Jurkat, Clone E6-1 (cell line): ENCODE measurements at regions not wholly inside any gene's neighbourhood (a gene's known extent, or its start where the extent isn't known, plus 50 kb on each side); places are given as distances from the start of the nearest gene placed in this dataset.

Experiments
- DNase-seq: peaks from one replicate; pipeline ENCODE4 v3.0.0-alpha.2; 2011; ENCODE audit warnings: low read depth, low spot score
- H3K4me3 ChIP-seq: 2 replicates; pipeline ENCODE4 v1.5.1; 2011; ENCODE audit warnings: mild to moderate bottlenecking, low read length, control low read depth, moderate library complexity

DNA sequence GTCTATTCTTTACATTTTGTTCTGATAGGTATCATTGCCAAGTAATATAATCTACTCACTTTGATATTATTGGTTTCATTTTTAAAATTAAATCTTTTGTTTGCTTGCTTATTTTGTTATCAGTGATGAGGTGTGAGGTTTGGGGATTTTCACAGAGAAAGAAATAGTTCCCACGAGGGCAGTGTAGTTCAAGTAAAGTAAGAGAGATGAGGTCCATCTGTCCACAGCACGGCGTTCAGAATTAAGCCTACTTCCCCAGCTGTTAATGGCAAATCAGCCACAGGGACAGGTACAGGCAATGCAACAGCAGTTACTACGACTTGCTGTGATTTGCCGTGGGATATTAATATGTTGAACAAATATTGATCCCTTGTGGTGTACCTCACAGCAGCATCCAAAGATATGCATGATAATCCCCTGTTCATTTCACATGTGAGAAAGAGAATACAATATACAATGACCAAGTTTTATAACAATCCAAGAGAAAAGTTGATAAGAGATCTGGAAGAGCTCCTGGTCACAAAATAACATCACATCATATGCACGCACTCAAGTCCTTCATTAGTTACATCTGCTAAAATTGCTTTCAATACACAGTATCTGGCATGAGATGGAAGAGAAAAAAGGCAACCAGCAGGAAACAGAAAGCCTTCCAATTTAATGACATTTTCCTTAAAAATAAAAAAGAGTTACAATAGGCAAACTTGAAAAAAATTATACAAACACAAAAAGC, 131.6 kb downstream of the TUSC7 start:
- H3K4me3 ChIP-seq = no peak overlapping the region
- DNase-seq = no peak

DNA sequence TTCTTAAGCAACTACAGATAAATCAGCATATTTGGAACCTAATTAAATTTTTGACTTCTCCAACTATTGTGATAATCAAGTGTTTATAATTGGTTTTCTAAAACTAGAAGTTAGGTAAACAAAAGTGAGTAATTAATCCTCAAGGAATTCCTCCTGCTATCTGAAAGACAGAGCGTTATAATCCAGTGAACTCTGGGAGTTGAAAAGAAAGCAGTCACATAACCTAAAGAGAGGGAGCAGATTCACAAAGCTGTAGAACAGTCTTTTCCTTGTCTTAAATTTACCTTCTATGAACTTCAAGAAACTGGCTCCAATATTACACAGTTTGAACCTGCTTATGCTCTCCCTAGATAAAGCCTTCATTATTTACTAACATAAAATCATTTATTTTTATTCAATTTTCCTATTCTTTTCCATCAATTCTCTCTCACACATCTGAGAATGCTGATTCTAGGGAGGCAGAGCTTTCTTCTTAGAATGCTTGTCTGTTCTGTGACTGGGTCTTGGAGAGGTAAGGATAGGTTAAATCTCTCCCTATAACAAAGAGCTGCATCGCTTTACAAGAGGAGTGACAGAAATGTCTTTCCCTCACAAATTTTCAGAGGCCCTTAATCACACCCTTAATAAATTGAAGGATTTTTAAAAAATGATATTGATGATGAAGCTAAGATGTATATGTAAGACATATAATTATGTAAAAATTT, 132.8 kb downstream of the TUSC7 start:
- H3K4me3 ChIP-seq = no peak overlapping the region
- DNase-seq = no peak

DNA sequence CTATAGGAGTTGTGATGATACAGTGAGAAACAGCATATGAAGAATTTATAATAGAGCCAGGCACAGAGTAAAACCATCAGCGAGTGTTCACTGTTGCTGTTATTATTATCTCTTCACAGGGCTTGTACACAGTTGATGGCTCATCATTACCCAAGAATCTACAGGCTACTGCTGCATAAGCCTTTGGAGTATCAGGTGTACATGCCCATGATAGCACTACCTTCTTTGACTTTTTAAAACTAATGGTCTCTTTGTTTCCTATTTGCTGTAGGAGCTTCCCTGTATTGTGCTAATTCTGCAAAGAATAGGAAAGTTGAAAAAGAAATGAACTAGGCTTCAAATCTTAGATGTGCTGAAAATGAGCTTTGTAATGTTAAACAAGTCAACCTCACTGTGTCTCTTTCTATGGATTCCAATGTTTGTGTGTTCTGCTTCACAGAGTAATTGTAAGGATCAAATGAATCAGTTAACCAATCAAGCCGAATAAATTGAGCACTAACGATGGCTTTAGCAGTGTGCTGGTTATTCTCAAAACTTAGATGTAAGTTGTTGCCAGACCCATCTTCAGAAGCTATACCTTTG, 138.8 kb downstream of the TUSC7 start:
- H3K4me3 ChIP-seq = no peak overlapping the region
- DNase-seq = no peak

DNA sequence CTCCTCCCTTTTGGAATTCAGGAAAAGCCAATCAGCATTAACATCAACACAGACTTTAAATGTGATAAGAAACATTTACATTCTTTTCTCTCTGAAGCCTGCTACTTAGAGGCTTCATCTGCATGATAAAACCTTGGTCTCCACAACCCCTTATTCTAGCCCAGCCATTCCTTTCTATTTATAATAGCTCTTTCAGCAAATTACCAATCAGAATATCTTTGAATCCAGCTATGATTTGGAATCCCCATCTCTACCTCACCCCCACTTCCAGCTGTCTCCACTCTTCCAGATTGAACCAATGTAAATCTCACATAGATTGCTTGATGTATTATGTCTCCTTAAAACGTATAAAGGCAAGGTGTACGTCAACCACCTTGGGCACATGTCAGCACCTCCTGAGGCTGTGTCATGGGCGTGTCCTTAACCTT, 139.7 kb downstream of the TUSC7 start:
- H3K4me3 ChIP-seq = no peak overlapping the region
- no peak for DNase-seq

DNA sequence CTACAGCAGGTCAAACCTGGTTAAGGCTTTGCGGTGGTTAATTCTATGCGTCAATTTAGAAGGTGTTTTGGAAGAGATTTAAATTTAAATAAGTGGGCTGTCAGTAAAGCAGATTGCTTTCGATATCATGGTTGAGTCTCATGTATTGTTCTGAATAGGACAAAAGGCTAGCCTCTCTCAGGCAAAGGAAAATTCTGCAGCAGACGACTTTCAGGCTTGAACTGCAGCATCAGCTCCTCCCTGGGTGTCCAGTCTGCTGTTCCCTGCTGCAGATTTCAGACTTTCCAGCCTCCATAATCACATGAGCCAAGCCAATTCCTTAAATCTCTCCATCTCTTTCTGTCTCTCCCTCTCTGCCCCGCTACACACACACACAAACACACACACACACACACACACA, 143.2 kb downstream of the TUSC7 start:
- DNase-seq = no peak
- no peak overlapping the region for H3K4me3 ChIP-seq

DNA sequence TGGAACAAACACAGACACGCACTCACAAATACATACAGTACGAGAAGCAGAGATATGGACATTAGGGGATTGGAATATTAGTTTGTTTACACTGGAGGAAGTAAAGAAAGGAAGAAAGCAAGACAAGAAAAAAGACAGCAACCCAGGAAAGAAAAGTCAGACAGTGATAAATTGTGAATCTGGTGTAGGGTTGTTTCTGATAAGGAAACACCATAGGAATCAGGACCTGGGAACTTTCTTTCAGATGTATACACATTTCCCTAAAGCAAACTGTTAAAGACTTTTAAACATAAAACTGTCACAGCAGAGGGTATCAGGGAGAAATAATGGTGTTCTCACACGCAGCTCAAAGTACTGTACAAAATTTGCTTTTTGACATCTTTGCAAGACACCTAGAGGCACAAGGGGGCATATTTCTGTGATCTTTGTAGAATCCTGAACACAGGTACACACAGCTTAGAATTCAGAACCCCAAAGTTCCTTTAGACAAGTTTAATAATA, 153.7 kb downstream of the TUSC7 start:
- H3K4me3 ChIP-seq = no peak overlapping the region
- no peak for DNase-seq

DNA sequence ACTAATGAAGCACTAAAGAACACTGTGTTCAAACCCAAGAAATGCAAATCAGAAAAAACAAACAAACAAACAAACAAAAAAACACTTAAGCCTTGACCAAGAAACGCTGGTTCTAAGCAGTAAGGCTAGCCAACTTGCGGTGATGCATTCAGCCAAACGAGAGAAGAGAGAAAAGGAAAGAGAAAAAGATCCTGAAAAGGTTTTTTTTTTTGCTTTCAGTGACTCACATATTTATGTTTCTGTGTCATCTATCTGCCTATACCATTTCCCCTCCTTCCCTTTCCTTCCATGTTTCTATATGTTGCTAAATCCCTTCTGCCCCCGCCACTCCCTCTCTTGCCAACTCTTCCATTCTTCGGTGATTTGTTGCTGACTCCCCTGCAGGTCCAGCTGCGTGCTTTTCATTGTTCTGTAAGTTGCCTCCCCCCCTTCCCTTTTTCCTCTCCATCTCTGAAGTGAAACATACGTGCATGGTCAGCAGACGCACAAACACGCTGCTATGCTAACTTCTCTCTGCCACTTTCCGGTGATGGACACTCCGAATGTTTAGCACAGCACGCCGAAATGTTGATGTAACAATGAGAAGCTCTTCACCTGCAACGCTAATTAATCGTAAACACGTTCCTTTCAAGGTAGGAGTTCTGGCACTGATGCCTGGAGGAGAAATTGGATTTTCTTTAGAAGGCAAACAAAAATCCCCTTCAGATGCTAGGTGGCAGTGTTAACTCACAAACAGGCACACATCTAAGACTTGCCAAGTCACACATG, 154.4 kb downstream of the TUSC7 start:
- DNase-seq = no peak
- no peak overlapping the region for H3K4me3 ChIP-seq

DNA sequence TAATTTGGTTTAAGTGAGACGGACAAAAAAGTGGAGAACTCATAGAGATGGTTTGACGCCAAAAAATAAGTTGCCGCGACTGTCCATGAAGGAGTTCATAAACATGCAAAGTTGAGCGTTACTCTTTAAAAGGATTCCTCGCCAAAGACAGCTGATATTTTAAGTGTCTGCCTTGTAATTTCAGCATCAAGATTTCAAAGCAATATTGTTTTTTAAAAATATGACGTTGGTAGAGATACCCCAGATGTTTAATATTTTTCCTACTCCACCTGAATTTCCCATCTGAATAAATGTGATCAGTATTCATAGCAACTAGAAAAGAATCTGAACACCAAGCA, 155.0 kb downstream of the TUSC7 start:
- H3K4me3 ChIP-seq = no peak overlapping the region
- no peak for DNase-seq

DNA sequence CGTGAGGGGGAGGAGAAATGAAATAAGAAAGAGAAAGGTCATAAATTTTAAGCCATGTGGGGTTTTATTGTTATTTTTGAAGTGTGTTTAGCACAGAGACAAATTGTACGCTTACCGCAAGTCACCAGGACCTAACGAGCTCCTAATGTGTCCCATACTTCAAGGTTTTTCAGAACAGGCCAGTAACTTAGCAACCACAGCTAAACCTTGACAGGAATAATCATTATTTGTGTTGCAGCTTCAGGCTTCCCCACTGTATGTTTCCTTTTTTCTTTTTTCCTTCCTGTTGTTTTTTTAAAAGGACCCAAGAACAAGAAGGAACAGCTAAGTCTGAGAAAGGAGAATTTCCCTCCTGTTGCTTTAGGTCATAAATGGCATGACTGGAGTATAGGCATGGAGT, 160.8 kb downstream of the TUSC7 start:
- no peak overlapping the region for H3K4me3 ChIP-seq
- no peak for DNase-seq

DNA sequence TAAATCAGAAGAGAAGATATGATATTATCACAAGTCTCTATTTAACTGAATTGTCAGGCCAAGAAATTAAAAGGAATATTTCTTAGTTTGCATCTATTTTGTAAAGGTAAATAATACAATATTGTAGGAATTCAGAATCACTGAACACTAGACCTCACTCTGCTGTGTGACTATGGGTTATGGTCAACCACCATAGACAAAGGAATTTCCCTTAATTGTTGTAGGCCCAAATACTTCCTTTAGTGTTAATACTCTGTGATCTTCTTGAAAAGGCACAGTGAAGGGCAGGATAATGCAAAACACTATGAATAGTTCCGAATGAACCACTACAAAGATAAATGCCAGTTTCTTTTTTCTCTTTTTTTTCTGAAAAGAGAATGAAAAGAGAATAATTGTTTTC, 162.3 kb downstream of the TUSC7 start:
- no peak for DNase-seq
- H3K4me3 ChIP-seq = no peak overlapping the region

DNA sequence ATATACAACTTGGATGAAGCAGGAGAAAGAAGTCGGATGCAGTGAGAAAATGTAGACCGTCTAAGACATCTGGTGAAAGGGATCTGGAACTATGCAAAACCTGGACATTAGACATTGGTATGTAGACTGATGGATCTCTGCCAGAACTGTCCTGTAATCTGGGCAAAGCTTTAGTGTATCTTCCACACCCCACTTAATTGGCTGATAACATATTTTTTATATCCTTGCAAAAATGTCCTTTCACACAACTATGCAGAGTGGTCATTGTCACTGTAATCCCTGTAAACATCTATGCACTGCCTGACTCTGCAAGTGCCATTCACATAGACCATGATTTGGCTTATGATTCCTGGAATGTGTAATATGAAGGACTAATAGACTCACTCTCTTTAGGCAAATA, 163.1 kb downstream of the TUSC7 start:
- DNase-seq = no peak
- no peak overlapping the region for H3K4me3 ChIP-seq

DNA sequence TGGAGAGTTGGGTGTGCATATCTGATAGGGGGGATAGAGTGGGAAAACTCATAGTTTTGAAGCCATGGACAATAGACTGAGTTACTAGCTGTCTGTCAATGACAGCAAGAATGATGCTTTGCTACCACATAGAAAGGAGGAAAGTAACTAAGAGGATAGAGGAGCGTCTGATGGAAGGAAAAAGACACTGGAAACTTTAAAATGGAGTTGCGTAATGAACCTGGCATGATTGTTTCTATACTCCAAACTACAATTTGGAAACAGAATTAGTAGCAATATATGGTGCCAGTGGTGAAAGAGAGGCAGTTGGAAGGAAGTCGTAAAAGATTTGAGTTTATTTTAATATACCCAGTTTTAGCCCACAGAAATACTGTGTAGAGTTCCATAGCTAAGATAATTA, 163.6 kb downstream of the TUSC7 start:
- no peak overlapping the region for H3K4me3 ChIP-seq
- DNase-seq = no peak

DNA sequence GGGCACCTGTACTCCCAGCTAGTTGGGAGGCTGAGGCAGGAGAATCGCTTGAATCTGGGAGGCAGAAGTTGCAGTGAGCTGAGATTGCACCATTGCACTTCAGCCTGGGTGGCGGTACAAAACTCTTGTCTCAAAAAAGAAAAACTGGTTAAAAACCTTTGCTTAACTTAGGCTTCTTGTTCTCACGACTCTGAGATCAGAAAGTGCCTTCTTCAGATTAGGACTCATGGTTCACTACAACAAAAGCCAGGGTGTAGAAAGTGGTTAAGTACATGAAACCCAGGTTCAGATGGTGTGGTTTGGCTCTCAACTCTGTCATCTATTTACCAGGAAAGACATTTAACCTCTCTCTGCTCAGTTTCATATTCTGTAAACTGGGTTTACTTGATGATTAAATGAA, 168.4 kb downstream of the TUSC7 start:
- no peak for DNase-seq
- H3K4me3 ChIP-seq = no peak overlapping the region

DNA sequence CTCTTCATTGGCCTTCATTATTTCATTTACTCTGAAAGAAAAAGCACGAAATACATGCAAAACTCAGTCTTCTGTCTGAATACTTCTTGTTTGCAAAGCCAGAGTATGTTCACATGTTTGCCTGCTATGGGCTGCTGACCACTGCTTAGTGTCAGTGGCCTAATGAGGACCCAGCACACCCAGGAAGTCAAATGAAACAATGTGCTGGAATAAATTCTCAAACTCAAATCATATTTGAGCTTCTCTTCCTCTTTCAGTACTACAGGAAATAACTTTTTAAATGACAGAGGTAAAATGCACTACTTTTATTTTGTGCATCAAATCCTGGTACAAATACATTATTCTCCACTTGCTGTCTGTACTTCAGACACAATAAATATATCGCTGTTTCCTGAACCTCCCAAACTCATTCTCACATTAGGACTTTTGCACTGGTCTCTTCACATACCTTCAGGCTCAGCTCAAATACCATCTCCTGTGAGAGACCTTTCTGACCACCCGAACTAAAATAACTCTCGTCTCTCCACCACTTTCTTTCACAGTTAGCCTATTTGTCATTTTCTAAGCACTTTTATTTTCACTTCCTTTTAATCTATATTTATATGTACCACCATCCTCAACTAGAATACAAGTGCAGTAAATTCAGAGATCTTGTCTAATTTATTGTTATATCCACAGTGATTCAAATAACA, 176.8 kb downstream of the TUSC7 start:
- no peak overlapping the region for H3K4me3 ChIP-seq
- no peak for DNase-seq

DNA sequence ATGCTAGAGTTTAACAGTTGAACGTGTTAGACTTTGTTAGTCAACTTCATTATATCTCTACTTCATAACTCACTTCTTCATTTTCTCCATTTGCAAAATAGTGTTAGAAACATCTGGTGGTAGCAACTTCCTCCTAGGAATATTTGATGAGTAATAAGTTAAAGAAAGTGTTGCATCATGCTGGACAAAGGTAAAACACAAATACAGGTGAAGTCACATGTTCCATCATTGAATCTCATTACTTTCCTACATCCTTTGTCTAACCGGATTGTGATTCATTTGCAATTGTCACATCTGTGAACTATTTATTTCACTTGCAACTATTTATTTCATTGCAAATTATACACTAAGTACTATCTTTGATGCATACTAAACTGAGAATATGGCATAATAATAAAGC, 186.5 kb downstream of the TUSC7 start:
- DNase-seq = no peak
- H3K4me3 ChIP-seq = no peak overlapping the region

DNA sequence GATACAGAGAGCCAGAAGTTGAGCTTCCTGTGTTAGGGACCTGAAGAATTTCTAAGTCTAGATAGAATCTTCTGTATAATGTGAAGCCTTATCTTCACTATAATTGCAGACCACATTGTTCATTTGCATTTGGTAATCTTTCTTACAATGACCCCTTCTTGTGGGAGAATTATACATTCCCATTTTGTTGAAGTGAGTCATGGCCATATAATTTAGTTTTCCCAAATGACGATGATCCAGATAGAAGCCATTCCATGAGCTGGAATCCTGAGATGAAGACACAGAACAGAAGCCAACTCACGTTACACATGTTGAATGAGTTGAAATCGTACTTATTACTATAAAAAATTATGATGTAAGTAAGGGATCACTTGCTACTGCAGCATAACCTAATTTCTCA, 187.8 kb downstream of the TUSC7 start:
- H3K4me3 ChIP-seq = no peak overlapping the region
- no peak for DNase-seq

DNA sequence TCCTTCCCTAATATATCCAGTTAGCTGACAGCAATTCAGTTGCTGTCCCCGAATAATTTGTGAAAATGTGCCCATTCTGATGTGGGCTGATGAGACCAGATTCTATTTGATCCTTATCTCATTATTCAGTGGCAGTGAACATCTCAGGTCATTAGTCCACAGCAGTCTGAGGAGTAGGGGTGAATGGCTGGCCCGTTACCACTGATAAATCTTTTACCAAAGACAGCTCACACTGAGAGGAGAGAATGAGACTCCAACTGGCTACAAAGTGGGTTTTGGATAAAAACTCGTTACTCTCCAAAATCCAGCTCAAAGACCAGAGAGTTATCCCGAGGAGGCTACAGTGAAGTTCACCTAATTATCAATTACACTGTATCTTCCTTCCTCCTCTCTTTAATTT, 189.7 kb downstream of the TUSC7 start:
- no peak overlapping the region for H3K4me3 ChIP-seq
- no peak for DNase-seq

DNA sequence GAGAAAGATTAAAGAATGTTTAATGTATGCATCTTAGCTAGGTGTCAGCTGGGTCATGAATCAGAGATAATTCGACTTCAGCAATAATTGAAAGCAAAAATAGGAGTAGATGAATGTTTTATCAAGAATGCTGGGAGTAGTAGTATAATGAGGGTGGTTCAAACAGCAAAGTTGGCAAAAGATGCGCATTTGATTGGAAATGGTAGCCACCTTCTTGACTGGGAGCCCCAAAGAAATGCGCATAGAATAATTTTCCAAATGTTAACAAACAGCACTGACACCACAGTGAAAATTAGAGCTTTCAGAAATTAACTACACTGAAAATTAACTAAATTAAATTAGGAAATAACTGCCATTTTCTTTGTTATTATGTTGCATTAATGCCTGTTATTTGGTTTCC, 195.8 kb downstream of the TUSC7 start:
- DNase-seq = no peak
- no peak overlapping the region for H3K4me3 ChIP-seq

DNA sequence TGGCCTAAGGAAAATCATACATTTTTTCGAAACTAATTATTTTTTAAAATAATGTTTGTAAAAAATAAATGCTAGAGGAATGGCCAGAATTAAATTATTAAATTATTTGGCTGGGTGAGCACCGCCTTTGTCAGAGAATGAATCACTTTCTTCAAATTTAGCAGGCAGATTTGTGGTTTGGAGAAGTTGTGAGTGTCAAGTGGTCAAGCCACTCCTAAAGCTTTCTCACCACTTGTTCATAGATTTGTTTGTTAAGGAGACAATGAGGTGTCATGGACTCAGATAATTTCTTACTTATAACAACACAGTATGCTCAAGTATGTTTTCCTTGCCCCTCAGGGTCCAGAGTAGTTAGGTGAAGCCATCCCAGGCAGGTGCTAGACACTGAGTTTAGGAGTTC, 196.2 kb downstream of the TUSC7 start:
- no peak overlapping the region for H3K4me3 ChIP-seq
- no peak for DNase-seq
